B cell (primary cell): ENCODE measurements at regions not wholly inside any gene's neighbourhood (a gene's known extent, or its start where the extent isn't known, plus 50 kb on each side); places are given as distances from the start of the nearest gene placed in this dataset.

Experiments used
- ATAC-seq: fragments of 200-7000 bp; cut with Tn5 transposase; one replicate; pipeline ENCODE4 v1.10.0; 2021; ENCODE audit warnings: low read depth, mild to moderate bottlenecking, moderate number of reproducible peaks, moderate library complexity
- CTCF ChIA-PET: fragments of 350-600 bp; sonication (Branson Sonifier 250); formaldehyde crosslinking; loops from one replicate; lab custom pipeline; 2021; ENCODE audit warnings: antibody characterized with exemption, inconsistent platforms; lab: Charles Lee
- POLR2A ChIA-PET: fragments of 350-600 bp; sonication (Branson Sonifier 250); formaldehyde crosslinking; loops from one replicate; lab custom pipeline; 2021; ENCODE audit warnings: antibody characterized with exemption; lab: Charles Lee
- DNase-seq: peaks from one replicate; pipeline ENCODE4 v3.0.0; 2013
- H2AFZ ChIP-seq: 2 replicates; pipeline ENCODE4 v1.6.1; 2012; ENCODE audit warnings: mild to moderate bottlenecking, low read depth, low read length; ENCODE audit not compliant: insufficient read depth, poor library complexity, severe bottlenecking
- H3K27ac ChIP-seq, 2 donors: 1 replicate in 1 of 2; 2 replicates in 1 of 2; pipeline ENCODE4 v1.5.1; 2012 to 2013; ENCODE audit warnings: low read length in 2 of 2, mild to moderate bottlenecking in 2 of 2, moderate library complexity in 1 of 2
- H3K27me3 ChIP-seq, 4 experiments: fragments of 200-600 bp in 1 of 4; sonication (generic) in 1 of 4; replicated peaks in 1 of 4; 1 replicate in 2 of 4; 2 replicates in 2 of 4; pipeline versions ENCODE4 v1.6.1 to v1.7.0; 2013 to 2016; ENCODE audit warnings: low read length in 3 of 4, mild to moderate bottlenecking in 2 of 4, mixed read lengths in 1 of 4, moderate library complexity in 1 of 4; ENCODE audit not compliant: insufficient read depth in 4 of 4, control insufficient read depth in 3 of 4; ENCODE audit errors: control extremely low read depth in 1 of 4
- H3K36me3 ChIP-seq, 2 experiments: replicated peaks in 1 of 2; 1 replicate in 1 of 2; 2 replicates in 1 of 2; pipeline versions ENCODE4 v1.6.1 to v1.7.1; 2013; ENCODE audit warnings: low read length in 1 of 2; ENCODE audit not compliant: insufficient read depth in 2 of 2, control insufficient read depth in 1 of 2; ENCODE audit errors: control extremely low read depth in 1 of 2, extremely low read depth in 1 of 2
- H3K4me1 ChIP-seq, 2 donors: fragments of 200-600 bp in 1 of 2; sonication (generic) in 1 of 2; 1 replicate in 1 of 2; 2 replicates in 1 of 2; pipeline versions ENCODE4 v1.5.1 to v1.6.1; 2013 to 2017; ENCODE audit warnings: low read length in 2 of 2; ENCODE audit not compliant: control insufficient read depth in 2 of 2, insufficient read depth in 2 of 2
- H3K4me2 ChIP-seq: replicated peaks from 2 replicates; pipeline ENCODE3; 2012; ENCODE audit warnings: mild to moderate bottlenecking, low read depth, low read length; ENCODE audit not compliant: poor library complexity, severe bottlenecking
- H3K4me3 ChIP-seq, 5 experiments: fragments of 200-600 bp in 1 of 5; sonication (generic) in 1 of 5; 1 replicate in 3 of 5; 2 replicates in 2 of 5; pipeline versions ENCODE4 v1.5.1 to v1.7.0; 2011 to 2016; ENCODE audit warnings: low read length in 4 of 5, mild to moderate bottlenecking in 4 of 5, low read depth in 2 of 5, control low read depth in 1 of 5, moderate library complexity in 1 of 5; ENCODE audit not compliant: insufficient read depth in 1 of 5; ENCODE audit errors: control extremely low read depth in 1 of 5, extremely low read depth in 1 of 5
- H3K79me2 ChIP-seq: fragments of 200-600 bp; sonication (generic); one replicate; pipeline ENCODE4 v1.6.0; 2016; ENCODE audit warnings: low read length; ENCODE audit not compliant: control insufficient read depth, insufficient read depth
- H3K9ac ChIP-seq: fragments of 200-600 bp; sonication (generic); 2 replicates; pipeline ENCODE4 v1.6.1; 2017; ENCODE audit warnings: mild to moderate bottlenecking, low read length, moderate library complexity
- H3K9me3 ChIP-seq, 3 donors: one replicate each; pipeline versions ENCODE4 v1.6.1 to v1.7.1; 2013; ENCODE audit warnings: low read length in 2 of 3; ENCODE audit not compliant: control insufficient read depth in 2 of 3, insufficient read depth in 1 of 3; ENCODE audit errors: control extremely low read depth in 1 of 3
- H4K20me1 ChIP-seq: 2 replicates; pipeline ENCODE4 v1.6.0; 2012; ENCODE audit warnings: mild to moderate bottlenecking, low read length; ENCODE audit not compliant: insufficient read depth, control insufficient read depth, poor library complexity, severe bottlenecking
- H3K27ac Mint-ChIP-seq: one replicate; pipeline ENCODE4 v1.8.0; 2021; ENCODE audit warnings: mixed read lengths
- H3K27me3 Mint-ChIP-seq: one replicate; pipeline ENCODE4 v1.8.0; 2021; ENCODE audit warnings: mixed read lengths
- H3K4me1 Mint-ChIP-seq: one replicate; pipeline ENCODE4 v1.8.0; 2021; ENCODE audit warnings: mixed read lengths
- H3K4me3 Mint-ChIP-seq: one replicate; pipeline ENCODE4 v1.8.0; 2021; ENCODE audit warnings: mixed read lengths
- H3K9me3 Mint-ChIP-seq: one replicate; pipeline ENCODE4 v1.8.0; 2022; ENCODE audit warnings: mixed read lengths; ENCODE audit not compliant: insufficient read depth
- CTCF ChIP-seq: fragments of 200-600 bp; IDR thresholded peaks from one replicate; pipeline ENCODE4 v1.8.0; 2022; ENCODE audit warnings: antibody characterized with exemption, mild to moderate bottlenecking
- EZH2 ChIP-seq: IDR thresholded peaks from 2 replicates; pipeline ENCODE4 v1.6.1; 2012; ENCODE audit warnings: borderline replicate concordance, low read depth, mild to moderate bottlenecking, moderate library complexity, low read length; ENCODE audit not compliant: insufficient read depth, poor library complexity, severe bottlenecking
- WGBS: methylation state at CpG from one replicate; pipeline ENCODE4 v1.1.5; 2013; ENCODE audit warnings: missing lambda C conversion rate; ENCODE audit not compliant: insufficient coverage; 5-methylcytosine and 5-hydroxymethylcytosine counted together
- intact Hi-C: fragments of 100-400 bp; cut with micrococcal nuclease; formaldehyde crosslinking; loops from one replicate; pipeline ENCODE4 v1.10.0; 2022

GRCh38 chr2:45275242-45275805, 266.1 kb upstream of the SIX2 start:
- Mint-ChIP-seq H3K9me3 (no peaks in the 10 kb centered on the region), H3K4me1 (no peaks in the 10 kb centered on the region), H3K27me3 (peaks cover 11% of the 10 kb centered on the region), H3K27ac (no peak overlapping the region), H3K4me3 (no peak overlapping the region)
- no peak for DNase-seq
- Histone ChIP-seq H2AFZ (no peak overlapping the region), H4K20me1 (no peaks in the 10 kb centered on the region), H3K4me1 (no peaks in the 10 kb centered on the region), H3K27me3 (peaks cover 0 to 3% (median 0%) of the 10 kb centered on the region in 4 experiments), H3K36me3 (no peaks in the 10 kb centered on the region), H3K4me3 (no peak overlapping the region), H3K27ac (no peak overlapping the region), H3K79me2 (no peaks in the 10 kb centered on the region), H3K4me2 (no peak overlapping the region), H3K9ac (no peak overlapping the region), H3K9me3 (no peaks in the 10 kb centered on the region)
- 87% methylated on average over 4 of the region's 4 CpGs for WGBS
- ATAC-seq: no peak
- no peak for TF ChIP-seq EZH2
- no peak for TF ChIP-seq CTCF
- POLR2A ChIA-PET: no interaction called here
- CTCF ChIA-PET: no interaction called here
- intact Hi-C loops: no loop called here

- ATAC-seq (no peak), DNase-seq (no peak)
- Histone ChIP-seq H3K4me3 (no peak overlapping the region), H4K20me1 (no peaks in the 10 kb centered on the region), H3K79me2 (no peaks in the 10 kb centered on the region), H2AFZ (no peak overlapping the region), H3K4me1 (no peaks in the 10 kb centered on the region), H3K27me3 (peaks cover 0 to 3% (median 0%) of the 10 kb centered on the region in 4 experiments), H3K36me3 (no peaks in the 10 kb centered on the region), H3K27ac (no peak overlapping the region), H3K9me3 (no peaks in the 10 kb centered on the region), H3K4me2 (no peak overlapping the region), H3K9ac (no peak overlapping the region)
- ChIA-PET POLR2A (no interaction called here), CTCF (no interaction called here)
- Mint-ChIP-seq H3K27me3 (peaks cover 13% of the 10 kb centered on the region), H3K4me1 (no peaks in the 10 kb centered on the region), H3K9me3 (no peaks in the 10 kb centered on the region), H3K27ac (no peak overlapping the region), H3K4me3 (no peak overlapping the region)
- no peak for TF ChIP-seq CTCF
- TF ChIP-seq EZH2: no peak
- 100% methylated on average over 5 of the region's 8 CpGs for WGBS
- intact Hi-C loops: no loop called here
These were observed 265.1 kb upstream of the SIX2 start for GRCh38 chr2:45274250-45274926.
